ENCODE measurements at regions not wholly inside any gene's neighbourhood (a gene's known extent, or its start where the extent isn't known, plus 50 kb on each side); places are given as distances from the start of the nearest gene placed in this dataset.
"Not testable (repeated sequence)": the region's sequence is repeated elsewhere in the genome, so short reads cannot be mapped to it uniquely, and the experiment has no call there.

DNA sequence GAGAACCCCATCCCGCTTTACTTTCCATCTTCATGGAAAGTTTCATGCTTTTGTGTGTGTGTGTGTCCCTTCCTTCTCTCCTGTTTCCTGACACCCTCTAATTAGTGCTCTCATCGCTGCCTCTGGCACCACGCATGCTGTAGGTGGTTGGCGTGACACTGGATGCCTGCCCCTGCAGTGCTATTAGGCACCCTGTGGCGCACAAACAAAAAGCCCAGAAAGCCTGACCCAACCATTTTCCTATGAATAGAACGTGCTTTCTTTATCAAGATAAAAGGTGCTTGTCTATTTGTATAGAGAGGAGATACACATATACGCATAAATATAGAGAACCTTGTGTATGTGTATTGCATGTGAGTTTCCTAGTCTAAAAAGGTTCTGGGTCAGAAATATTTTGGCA is 120.8 kb upstream of the CDCA7L start:
- Mint-ChIP-seq H3K27me3 (peaks cover 13% of the 10 kb centered on the region), H3K9me3 (no peaks in the 10 kb centered on the region), H3K27ac (no peak overlapping the region), H3K36me3 (no peaks in the 10 kb centered on the region), H3K4me3 (no peak overlapping the region), H3K4me1 (no peaks in the 10 kb centered on the region)
- ATAC-seq: no peak

DNA sequence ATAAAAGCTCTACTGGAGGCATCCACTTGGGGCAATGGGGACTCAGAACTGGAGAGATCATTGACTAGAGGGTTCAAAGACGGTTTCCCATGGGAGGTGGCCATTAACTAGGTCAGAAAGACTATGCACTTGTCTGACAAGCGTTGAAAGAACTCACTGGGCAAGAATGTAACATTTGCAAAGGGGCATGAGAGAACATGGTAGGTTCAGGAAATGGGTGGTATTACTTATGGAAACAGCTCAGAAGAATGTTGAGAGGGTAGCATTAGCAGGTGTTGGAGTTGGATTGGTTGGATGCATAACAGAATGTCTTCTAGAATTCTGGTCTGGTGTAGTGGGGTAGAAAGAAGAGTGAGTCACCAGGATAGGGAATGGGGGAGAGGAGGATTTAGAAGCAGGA is 119.1 kb upstream of the CDCA7L start:
- Mint-ChIP-seq H3K9me3 (no peaks in the 10 kb centered on the region), H3K4me1 (no peaks in the 10 kb centered on the region), H3K36me3 (no peaks in the 10 kb centered on the region), H3K4me3 (no peak overlapping the region), H3K27ac (no peak overlapping the region), H3K27me3 (peaks cover 20% of the 10 kb centered on the region)
- ATAC-seq: no peak

DNA sequence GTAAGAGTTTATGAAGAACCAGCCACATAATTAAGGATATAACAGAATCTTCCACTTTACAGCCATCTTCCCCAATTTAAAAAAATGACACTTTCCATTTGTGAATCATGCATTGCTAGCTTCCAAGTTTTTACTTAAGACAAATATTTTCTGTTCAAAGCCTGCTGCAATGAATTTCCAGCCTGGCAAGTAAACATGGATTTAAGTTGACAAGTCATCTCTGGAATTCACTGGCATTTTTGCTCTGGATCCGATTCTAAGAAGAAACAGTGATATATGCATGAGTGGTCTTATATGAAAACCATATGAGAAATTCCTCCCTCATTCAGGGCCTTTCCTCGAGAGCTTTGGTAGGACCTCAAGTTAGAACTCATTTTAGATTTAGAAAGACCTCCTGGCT is 116.1 kb upstream of the CDCA7L start:
- H3K4me3 Mint-ChIP-seq: no peak overlapping the region
- ATAC-seq: no peak
- H3K36me3 Mint-ChIP-seq: no peaks in the 10 kb centered on the region
- H3K27me3 Mint-ChIP-seq: peaks cover 22% of the 10 kb centered on the region
- no peak overlapping the region for H3K27ac Mint-ChIP-seq
- no peaks in the 10 kb centered on the region for H3K9me3 Mint-ChIP-seq
- no peaks in the 10 kb centered on the region for H3K4me1 Mint-ChIP-seq

DNA sequence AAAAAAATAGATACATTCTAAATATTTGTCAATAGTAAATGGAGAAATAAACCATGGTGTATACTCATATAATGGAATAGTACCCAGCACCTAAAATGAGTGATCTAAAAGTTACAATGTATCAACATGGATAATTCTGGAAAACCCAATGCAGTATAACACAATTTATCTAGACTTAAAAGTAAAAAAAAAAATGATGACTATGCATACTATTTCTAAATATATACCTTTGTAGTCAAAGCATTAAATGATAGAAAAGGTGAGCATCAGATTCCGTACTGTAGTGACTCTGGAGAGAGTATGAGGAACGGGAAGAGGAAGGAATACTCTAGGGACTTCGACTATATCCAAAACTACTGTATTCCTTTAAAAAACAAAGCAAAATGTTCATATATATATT is 115.2 kb upstream of the CDCA7L start:
- no peak for ATAC-seq
- H3K4me1 Mint-ChIP-seq: no peaks in the 10 kb centered on the region
- peaks cover 28% of the 10 kb centered on the region for H3K27me3 Mint-ChIP-seq
- H3K27ac Mint-ChIP-seq: no peak overlapping the region
- H3K36me3 Mint-ChIP-seq: no peaks in the 10 kb centered on the region
- no peak overlapping the region for H3K4me3 Mint-ChIP-seq
- no peaks in the 10 kb centered on the region for H3K9me3 Mint-ChIP-seq

DNA sequence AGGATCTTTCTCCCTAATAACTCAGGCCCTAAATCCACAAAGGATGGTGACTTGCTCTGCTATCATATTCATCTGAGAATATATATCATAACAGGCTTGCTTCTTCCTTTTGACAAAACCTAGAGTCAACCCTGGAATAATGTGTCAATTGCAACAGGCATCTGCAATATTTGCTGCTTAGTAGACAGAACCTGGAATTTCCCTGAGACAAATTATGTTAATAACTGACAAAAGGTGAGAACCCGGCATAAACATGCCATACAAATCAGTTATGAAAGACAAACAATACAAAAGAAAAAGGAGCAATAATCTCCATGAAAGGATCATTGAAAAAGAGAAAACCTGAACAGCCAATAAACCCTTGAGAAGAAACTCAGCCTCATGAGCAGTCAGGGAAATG is 114.5 kb upstream of the CDCA7L start:
- no peak for ATAC-seq
- Mint-ChIP-seq H3K27ac (no peak overlapping the region), H3K4me1 (no peaks in the 10 kb centered on the region), H3K27me3 (peaks cover 35% of the 10 kb centered on the region), H3K4me3 (no peak overlapping the region), H3K9me3 (no peaks in the 10 kb centered on the region), H3K36me3 (no peaks in the 10 kb centered on the region)

DNA sequence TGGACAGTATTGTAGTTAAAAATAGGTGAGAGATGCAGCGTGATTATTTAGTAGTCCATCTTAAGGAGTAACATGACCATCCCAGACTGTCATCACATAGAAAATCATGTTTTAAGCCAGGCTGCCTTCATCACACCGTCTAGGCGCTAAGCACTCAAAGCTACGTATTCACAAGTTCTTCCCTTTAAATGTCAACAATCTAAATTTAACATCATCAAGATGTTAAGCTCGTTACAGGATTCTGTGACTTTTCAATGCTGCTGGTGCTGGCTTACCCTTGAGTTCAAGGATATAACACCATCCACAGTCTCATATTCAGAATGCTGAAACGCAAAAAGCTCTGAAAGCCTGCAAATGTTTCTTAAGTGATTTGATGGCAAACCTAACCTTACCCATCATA is 109.5 kb upstream of the CDCA7L start:
- Mint-ChIP-seq H3K4me1 (no peaks in the 10 kb centered on the region), H3K9me3 (no peaks in the 10 kb centered on the region), H3K36me3 (no peaks in the 10 kb centered on the region), H3K4me3 (no peak overlapping the region), H3K27me3 (peaks cover 34% of the 10 kb centered on the region), H3K27ac (no peak overlapping the region)
- ATAC-seq: no peak

DNA sequence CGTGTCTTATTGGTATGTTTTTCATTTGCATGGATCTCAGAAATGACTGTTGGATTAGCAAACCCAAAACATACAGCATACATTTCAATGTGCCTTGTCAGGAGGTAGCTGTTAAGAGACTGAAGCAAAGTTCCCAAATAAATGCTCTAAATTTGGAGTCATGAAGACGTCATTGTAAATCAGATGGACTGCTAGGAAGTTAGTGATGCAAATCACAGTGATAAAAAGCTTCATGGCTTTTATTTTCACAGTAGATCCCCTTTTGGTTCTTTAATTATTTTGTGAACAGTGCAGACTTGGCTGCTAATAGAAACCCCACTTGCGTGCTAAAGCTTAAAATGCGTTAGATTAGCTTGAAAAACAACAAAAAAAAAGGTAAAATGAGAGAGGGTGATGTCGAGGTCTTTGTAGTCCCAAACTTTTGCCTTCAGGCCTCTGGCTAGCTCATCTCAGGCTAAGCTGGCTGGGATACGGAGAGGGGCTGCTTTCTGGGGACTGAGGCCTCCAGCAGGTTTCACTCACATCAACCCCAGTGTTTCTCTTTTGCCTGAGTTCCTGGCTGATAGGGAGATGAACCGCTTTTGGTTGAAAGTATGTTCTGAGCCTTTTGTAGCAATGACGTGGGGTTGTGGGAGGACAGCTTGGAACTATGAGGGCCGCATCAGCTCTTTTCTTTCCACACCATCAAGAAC is 107.1 kb upstream of the CDCA7L start:
- no peaks in the 10 kb centered on the region for H3K36me3 Mint-ChIP-seq
- H3K27me3 Mint-ChIP-seq: peaks cover 45% of the 10 kb centered on the region
- no peak for ATAC-seq
- no peaks in the 10 kb centered on the region for H3K9me3 Mint-ChIP-seq
- H3K27ac Mint-ChIP-seq: no peak overlapping the region
- no peak overlapping the region for H3K4me3 Mint-ChIP-seq
- no peaks in the 10 kb centered on the region for H3K4me1 Mint-ChIP-seq

DNA sequence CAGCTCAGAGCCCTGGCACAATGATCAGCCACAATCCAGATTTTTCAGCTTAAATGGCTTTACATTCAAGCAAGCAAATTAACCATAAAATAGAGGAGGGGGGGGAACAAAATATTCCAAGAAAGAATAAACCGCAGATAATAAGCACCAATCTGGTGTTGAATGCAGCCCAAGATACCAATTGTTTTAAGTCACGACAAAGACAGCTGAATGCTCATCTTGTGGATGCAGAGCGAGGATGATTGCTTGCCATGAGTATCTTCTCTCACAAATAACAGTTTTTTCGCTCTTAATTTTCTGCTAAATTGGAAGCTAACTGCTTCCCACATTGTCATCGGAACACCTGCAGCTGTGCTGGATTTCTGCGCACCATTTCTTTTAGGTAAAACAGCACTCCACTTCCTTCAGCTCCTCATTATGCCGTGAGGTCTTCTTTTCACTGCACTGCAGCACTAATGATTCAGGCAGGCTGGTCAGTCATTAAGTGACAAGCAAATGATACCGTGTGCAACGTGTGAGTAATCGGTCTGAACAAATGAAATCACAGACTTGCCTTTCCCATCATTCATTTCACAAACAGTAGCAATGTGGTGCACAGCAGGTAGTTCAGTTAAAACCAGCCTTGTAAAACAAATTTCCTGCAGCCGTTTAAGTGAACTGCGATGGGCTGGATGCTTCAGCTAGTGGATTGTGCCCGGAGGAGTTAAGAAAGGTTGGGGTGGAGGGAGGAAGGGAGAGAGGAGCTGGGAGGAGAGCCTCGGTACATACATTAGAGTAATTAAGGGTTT is 106.4 kb upstream of the CDCA7L start:
- Mint-ChIP-seq H3K27me3 (peaks cover 43% of the 10 kb centered on the region), H3K9me3 (no peaks in the 10 kb centered on the region), H3K36me3 (no peaks in the 10 kb centered on the region), H3K4me1 (no peaks in the 10 kb centered on the region), H3K4me3 (no peak overlapping the region), H3K27ac (no peak overlapping the region)
- no peak for ATAC-seq

DNA sequence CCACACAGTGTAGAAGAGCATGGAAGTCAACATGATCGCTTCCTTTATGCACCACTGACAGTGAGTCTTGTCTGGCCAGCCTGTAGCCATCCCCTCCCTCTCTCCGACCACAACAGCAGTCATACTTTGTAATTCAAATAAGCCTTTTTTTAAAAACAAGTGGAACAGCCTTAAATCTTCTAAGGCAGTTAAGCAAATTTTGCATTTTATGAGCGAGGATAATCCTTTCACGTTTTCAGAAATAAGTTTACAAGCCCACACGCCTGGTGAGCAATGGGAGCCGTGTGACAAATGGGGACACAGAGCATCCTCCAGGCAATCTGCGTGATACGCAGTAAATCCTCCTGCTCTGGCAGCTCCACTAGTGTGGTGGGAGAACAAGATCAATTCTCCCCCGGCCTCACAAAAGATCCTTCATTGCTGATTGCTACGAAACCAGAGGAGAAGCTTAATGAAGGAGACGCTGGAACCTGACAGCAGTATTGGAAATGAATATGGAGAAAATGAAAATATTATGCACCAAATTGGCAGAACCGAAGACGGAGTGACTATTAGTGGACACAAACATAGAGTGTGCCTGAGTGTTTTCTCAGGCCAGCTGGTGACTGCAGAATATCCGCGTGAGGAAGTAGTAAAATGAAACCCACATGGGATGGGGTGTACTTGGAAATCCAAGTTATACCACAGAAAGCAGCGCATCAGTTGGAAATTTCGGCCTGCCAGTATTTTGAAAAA is 104.2 kb upstream of the CDCA7L start:
- ATAC-seq: no peak
- Mint-ChIP-seq H3K27ac (no peak overlapping the region), H3K4me3 (no peak overlapping the region), H3K4me1 (no peaks in the 10 kb centered on the region), H3K27me3 (peaks cover 30% of the 10 kb centered on the region), H3K9me3 (no peaks in the 10 kb centered on the region), H3K36me3 (no peaks in the 10 kb centered on the region)

DNA sequence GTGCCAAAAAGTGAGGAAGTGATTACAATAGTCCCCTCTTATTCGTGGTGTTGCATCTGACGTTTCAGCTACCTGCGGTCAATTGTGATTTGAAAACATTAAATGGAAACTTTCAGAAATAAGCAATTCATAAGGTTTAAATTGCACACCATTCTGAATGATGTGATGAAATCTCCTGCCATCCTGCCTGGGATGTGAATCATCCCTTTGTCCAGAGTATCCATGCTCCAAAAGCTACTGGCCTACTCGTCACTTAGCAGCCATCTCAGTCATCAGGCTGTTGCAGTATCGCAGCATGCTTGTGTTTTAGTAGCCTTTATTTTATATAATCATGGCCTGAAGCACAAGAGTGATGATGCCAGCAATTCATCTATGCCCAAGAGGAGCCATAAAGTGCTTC is 97.7 kb upstream of the CDCA7L start:
- no peak for ATAC-seq
- peaks cover 32% of the 10 kb centered on the region for H3K27me3 Mint-ChIP-seq
- H3K36me3 Mint-ChIP-seq: no peaks in the 10 kb centered on the region
- H3K9me3 Mint-ChIP-seq: no peaks in the 10 kb centered on the region
- H3K4me3 Mint-ChIP-seq: no peak overlapping the region
- no peak overlapping the region for H3K27ac Mint-ChIP-seq
- no peaks in the 10 kb centered on the region for H3K4me1 Mint-ChIP-seq

DNA sequence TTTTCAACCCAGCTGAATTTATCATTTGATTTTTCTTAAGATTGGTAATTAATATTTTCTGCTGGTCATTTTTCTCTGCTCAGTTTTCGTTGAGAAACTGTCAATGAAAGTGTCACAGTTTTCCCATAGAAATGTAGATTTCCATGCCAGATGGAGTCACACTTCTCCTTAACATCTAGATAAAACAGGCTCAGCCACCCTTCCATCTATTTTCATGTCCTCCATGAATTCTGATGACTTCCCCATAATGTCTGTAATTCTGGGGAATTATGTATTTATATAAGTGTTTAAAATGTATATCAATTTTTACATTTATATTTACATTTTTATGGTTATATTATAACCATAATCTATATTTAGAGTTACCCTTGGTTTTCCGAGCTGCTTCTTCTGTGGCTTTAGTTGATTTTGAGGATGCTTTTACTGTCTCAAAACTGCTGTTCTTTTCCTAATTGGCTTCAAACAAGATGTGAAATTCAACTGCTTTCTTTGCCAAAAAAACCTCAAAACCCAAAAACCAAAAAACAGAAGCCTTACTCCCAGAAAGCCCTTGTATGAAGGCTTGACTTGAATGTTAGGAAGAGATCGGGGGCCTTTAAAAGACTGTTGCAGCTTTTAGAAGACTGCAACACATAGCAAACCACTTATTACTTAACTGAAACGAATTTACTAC is 95.4 kb upstream of the CDCA7L start:
- Mint-ChIP-seq H3K36me3 (no peaks in the 10 kb centered on the region), H3K9me3 (no peaks in the 10 kb centered on the region), H3K4me1 (no peaks in the 10 kb centered on the region), H3K27me3 (peaks cover 38% of the 10 kb centered on the region), H3K27ac (no peak overlapping the region), H3K4me3 (no peak overlapping the region)
- ATAC-seq: no peak

DNA sequence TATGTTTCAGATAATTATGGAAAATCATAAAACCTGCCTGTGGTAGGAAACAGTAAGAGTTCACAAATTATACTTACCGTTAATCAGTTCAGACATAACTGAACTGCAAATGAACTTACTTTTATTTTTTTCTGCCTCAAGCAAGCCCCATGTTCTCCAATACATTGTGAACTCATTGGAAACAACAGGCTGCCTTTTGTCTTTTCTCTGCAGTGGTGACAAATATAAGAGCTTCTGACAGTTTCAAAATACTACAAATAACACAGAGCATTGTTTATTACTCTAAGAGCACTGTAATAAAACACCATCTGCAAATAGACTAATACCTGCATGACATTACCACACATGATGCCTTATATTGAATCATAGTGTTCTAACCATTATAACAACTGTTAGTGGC is 94.0 kb upstream of the CDCA7L start:
- Mint-ChIP-seq H3K4me1 (no peaks in the 10 kb centered on the region), H3K27me3 (peaks cover 31% of the 10 kb centered on the region), H3K4me3 (no peak overlapping the region), H3K27ac (no peak overlapping the region), H3K36me3 (no peaks in the 10 kb centered on the region), H3K9me3 (no peaks in the 10 kb centered on the region)
- no peak for ATAC-seq

DNA sequence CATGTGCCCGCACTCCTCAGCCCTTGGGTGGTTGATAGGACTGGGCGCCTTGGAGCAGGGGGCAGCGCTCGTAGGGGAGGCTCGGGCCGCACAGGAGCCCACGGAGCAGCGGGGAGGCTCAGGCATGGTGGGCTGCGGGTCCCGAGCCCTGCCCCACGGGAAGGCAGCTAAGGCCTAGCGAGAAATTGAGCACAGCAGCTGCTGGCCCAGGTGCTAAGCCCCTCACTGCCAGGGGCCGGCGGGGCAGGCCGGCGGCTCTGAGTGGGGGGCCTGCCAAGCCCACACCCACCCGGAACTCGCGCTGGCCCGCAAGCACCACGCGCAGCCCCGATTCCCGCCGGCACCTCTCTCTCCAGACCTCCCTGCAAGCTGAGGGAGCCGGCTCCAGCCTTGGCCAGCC is 86.7 kb upstream of the CDCA7L start:
- H3K4me1 Mint-ChIP-seq, H3K9me3 Mint-ChIP-seq, H3K36me3 Mint-ChIP-seq, ATAC-seq, H3K27ac Mint-ChIP-seq, H3K27me3 Mint-ChIP-seq, H3K4me3 Mint-ChIP-seq: not testable (repeated sequence)

DNA sequence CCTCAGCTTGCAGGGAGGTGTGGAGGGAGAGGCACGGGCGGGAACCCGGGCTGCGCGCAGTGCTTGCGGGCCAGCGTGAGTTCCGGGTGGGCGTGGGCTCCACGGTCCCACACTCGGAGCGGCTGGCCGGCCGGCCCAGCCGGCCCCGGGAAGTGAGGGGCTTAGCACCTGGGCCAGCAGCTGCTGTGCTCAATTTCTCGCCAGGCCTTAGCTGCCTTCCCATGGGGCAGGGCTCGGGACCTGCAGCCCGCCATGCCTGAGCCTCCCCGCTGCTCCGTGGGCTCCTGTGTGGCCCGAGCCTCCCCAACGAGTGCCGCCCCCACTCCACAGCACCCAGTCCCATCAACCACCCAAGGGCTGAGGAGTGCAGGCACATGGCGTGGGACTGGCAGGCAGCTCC is 83.0 kb upstream of the CDCA7L start:
- not testable (repeated sequence) for H3K27ac Mint-ChIP-seq, H3K4me1 Mint-ChIP-seq, H3K36me3 Mint-ChIP-seq, H3K4me3 Mint-ChIP-seq, ATAC-seq, H3K9me3 Mint-ChIP-seq
- H3K27me3 Mint-ChIP-seq: peaks cover 27% of the 10 kb centered on the region

DNA sequence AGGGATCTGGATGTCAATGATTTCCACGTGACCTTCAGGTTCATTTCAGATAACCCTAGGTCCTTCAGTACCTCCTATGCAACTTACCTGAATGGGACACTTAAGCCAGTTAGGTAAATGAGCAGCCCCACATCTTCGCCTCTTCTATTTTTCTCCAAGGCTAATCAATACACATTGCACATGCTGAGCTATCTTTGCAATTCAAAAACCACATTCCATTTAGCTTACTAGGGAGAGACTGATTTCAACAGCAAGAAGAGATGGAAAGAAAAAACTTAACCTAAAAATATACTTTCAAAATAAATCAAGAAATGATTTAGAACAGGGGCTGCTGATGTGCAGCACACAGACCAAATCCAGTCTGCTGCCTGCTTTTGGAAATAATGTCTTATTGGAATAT is 81.8 kb upstream of the CDCA7L start:
- Mint-ChIP-seq H3K4me3 (no peak overlapping the region), H3K27ac (no peak overlapping the region), H3K4me1 (no peaks in the 10 kb centered on the region), H3K27me3 (peaks cover 28% of the 10 kb centered on the region), H3K9me3 (no peaks in the 10 kb centered on the region), H3K36me3 (no peaks in the 10 kb centered on the region)
- no peak for ATAC-seq
